HEK293 (cell line): ENCODE measurements at regions not wholly inside any gene's neighbourhood (a gene's known extent, or its start where the extent isn't known, plus 50 kb on each side); places are given as distances from the start of the nearest gene placed in this dataset.

Experiments
- CTCF ChIA-PET: fragments of 350-600 bp; formaldehyde crosslinking; extraction: SDS; loops from one replicate; lab custom pipeline; 2021; ENCODE audit warnings: antibody characterized with exemption; lab: Yijun Ruan, JAX
- POLR2A ChIA-PET: fragments of 300-600 bp; formaldehyde crosslinking; extraction: SDS; loops from one replicate; lab custom pipeline; 2020; ENCODE audit warnings: antibody characterized with exemption, inconsistent platforms; lab: Yijun Ruan, JAX
- H3K27ac ChIP-seq: fragments of 200-500 bp; sonication (Bioruptor generic); 2 replicates; pipeline ENCODE4 v1.5.1; 2014; ENCODE audit warnings: low read depth, low read length, control low read depth, inconsistent platforms; ENCODE audit errors: extremely low read depth
- H3K36me3 ChIP-seq, 2 experiments: fragments of 200-500 bp in 1 of 2; sonication (Bioruptor generic) in 1 of 2; 1 replicate in 1 of 2; 2 replicates in 1 of 2; pipeline ENCODE4 v1.5.1; 2014 to 2017; ENCODE audit warnings: inconsistent platforms in 2 of 2, low read length in 2 of 2; ENCODE audit not compliant: control insufficient read depth in 2 of 2, insufficient read depth in 1 of 2
- H3K4me1 ChIP-seq: fragments of 200-500 bp; sonication (Bioruptor generic); 2 replicates; pipeline ENCODE4 v1.5.1; 2014; ENCODE audit warnings: mild to moderate bottlenecking, low read length, inconsistent platforms; ENCODE audit not compliant: control insufficient read depth, insufficient read depth
- H3K4me3 ChIP-seq: 2 replicates; pipeline ENCODE4 v1.5.1; 2011; ENCODE audit warnings: low read depth, mild to moderate bottlenecking, control low read depth, low read length, moderate library complexity
- H3K9me3 ChIP-seq: fragments of 200-500 bp; sonication (Bioruptor generic); 2 replicates; pipeline ENCODE4 v1.5.1; 2014; ENCODE audit warnings: low read depth, low read length, inconsistent platforms; ENCODE audit not compliant: control insufficient read depth, insufficient read depth
- KLF1 ChIP-seq: fragments of 450-650 bp; formaldehyde crosslinking; IDR thresholded peaks from 2 replicates; pipeline ENCODE4 v1.5.1; 2016; ENCODE audit warnings: missing biosample characterization, missing genetic modification characterization
- OSR2 ChIP-seq: fragments of 450-650 bp; formaldehyde crosslinking; IDR thresholded peaks from 2 replicates; pipeline ENCODE4 v1.5.1; 2016; ENCODE audit warnings: missing biosample characterization, missing genetic modification characterization
- PRDM2 ChIP-seq: fragments of 450-650 bp; formaldehyde crosslinking; IDR thresholded peaks from 2 replicates; pipeline ENCODE4 v1.5.1; 2016; ENCODE audit warnings: missing biosample characterization, missing genetic modification characterization, borderline replicate concordance
- TCF7L2 ChIP-seq: IDR thresholded peaks from 2 replicates; pipeline ENCODE4 v1.6.1; 2011; ENCODE audit warnings: low read depth, mild to moderate bottlenecking, inconsistent platforms, low read length, moderate library complexity, borderline replicate concordance
- ZFHX2 ChIP-seq: fragments of 450-650 bp; formaldehyde crosslinking; conservative IDR thresholded peaks from 2 replicates; pipeline ENCODE4 v1.5.1; 2016; ENCODE audit warnings: missing biosample characterization, missing genetic modification characterization
- ZNF155 ChIP-seq: fragments of 450-650 bp; formaldehyde crosslinking; IDR thresholded peaks from 2 replicates; pipeline ENCODE4 v1.5.1; 2016; ENCODE audit warnings: missing biosample characterization, missing genetic modification characterization
- ZNF175 ChIP-seq: fragments of 450-650 bp; formaldehyde crosslinking; IDR thresholded peaks from 2 replicates; pipeline ENCODE4 v1.5.1; 2016; ENCODE audit warnings: missing biosample characterization, missing genetic modification characterization
- ZNF184 ChIP-seq: fragments of 450-650 bp; IDR thresholded peaks from 2 replicates; pipeline ENCODE4 v1.5.1; 2018; ENCODE audit warnings: missing biosample characterization, mild to moderate bottlenecking, missing genetic modification characterization
- ZNF266 ChIP-seq: fragments of 450-650 bp; formaldehyde crosslinking; IDR thresholded peaks from 2 replicates; pipeline ENCODE4 v1.5.1; 2016; ENCODE audit warnings: missing biosample characterization, missing genetic modification characterization, low read depth
- ZNF274 ChIP-seq, 2 experiments: fragments of 200-500 bp in 1 of 2; fragments of 450-650 bp in 1 of 2; sonication (Bioruptor generic) in 1 of 2; formaldehyde crosslinking in 1 of 2; IDR thresholded peaks; 2 replicates each; pipeline versions ENCODE4 v1.5.1 to v1.6.1; 2014 to 2016; ENCODE audit warnings: borderline replicate concordance in 1 of 2, inconsistent platforms in 1 of 2, low read length in 1 of 2, missing biosample characterization in 1 of 2, missing genetic modification characterization in 1 of 2
- ZNF561 ChIP-seq: fragments of 450-650 bp; IDR thresholded peaks from 2 replicates; pipeline ENCODE4 v1.5.1; 2018; ENCODE audit warnings: missing biosample characterization, missing genetic modification characterization, borderline replicate concordance
- ZNF596 ChIP-seq: fragments of 450-650 bp; IDR thresholded peaks from 2 replicates; pipeline ENCODE4 v1.5.0; 2018; ENCODE audit warnings: missing biosample characterization, mild to moderate bottlenecking, missing genetic modification characterization, moderate library complexity
- ZNF626 ChIP-seq: fragments of 450-650 bp; sonication (Bioruptor Pico); formaldehyde crosslinking; IDR thresholded peaks from 2 replicates; pipeline ENCODE4 v1.5.1; 2018; ENCODE audit warnings: missing biosample characterization, missing genetic modification characterization, inconsistent platforms
- ZNF792 ChIP-seq: fragments of 450-650 bp; formaldehyde crosslinking; IDR thresholded peaks from 2 replicates; pipeline ENCODE4 v1.5.1; 2016; ENCODE audit warnings: missing biosample characterization, missing genetic modification characterization
- TF ChIP-seq, protein P1 (sequence below): fragments of 450-650 bp; formaldehyde crosslinking; IDR thresholded peaks from 2 replicates; pipeline ENCODE4 v1.5.1; 2016; ENCODE audit warnings: missing biosample characterization, missing genetic modification characterization, borderline replicate concordance
- TF ChIP-seq, protein P2 (sequence below): fragments of 450-650 bp; formaldehyde crosslinking; IDR thresholded peaks from 2 replicates; pipeline ENCODE4 v1.5.1; 2016; ENCODE audit warnings: missing biosample characterization, missing genetic modification characterization, low read depth
- TF ChIP-seq, protein P3 (sequence below): fragments of 450-650 bp; formaldehyde crosslinking; IDR thresholded peaks from 2 replicates; pipeline ENCODE4 v1.5.1; 2016; ENCODE audit warnings: missing biosample characterization, missing genetic modification characterization

- TF ChIP-seq, protein P1, sequence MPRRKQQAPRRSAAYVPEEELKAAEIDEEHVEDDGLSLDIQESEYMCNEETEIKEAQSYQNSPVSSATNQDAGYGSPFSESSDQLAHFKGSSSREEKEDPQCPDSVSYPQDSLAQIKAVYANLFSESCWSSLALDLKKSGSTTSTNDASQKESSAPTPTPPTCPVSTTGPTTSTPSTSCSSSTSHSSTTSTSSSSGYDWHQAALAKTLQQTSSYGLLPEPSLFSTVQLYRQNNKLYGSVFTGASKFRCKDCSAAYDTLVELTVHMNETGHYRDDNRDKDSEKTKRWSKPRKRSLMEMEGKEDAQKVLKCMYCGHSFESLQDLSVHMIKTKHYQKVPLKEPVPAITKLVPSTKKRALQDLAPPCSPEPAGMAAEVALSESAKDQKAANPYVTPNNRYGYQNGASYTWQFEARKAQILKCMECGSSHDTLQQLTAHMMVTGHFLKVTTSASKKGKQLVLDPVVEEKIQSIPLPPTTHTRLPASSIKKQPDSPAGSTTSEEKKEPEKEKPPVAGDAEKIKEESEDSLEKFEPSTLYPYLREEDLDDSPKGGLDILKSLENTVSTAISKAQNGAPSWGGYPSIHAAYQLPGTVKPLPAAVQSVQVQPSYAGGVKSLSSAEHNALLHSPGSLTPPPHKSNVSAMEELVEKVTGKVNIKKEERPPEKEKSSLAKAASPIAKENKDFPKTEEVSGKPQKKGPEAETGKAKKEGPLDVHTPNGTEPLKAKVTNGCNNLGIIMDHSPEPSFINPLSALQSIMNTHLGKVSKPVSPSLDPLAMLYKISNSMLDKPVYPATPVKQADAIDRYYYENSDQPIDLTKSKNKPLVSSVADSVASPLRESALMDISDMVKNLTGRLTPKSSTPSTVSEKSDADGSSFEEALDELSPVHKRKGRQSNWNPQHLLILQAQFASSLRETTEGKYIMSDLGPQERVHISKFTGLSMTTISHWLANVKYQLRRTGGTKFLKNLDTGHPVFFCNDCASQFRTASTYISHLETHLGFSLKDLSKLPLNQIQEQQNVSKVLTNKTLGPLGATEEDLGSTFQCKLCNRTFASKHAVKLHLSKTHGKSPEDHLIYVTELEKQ (tag by site-specific recombination) = no peak
- no peak for TF ChIP-seq OSR2 (tag by site-specific recombination)
Observed at GRCh38 chr15:95763426-95763825, 567.1 kb upstream of the NR2F2 start (continued).

DNA sequence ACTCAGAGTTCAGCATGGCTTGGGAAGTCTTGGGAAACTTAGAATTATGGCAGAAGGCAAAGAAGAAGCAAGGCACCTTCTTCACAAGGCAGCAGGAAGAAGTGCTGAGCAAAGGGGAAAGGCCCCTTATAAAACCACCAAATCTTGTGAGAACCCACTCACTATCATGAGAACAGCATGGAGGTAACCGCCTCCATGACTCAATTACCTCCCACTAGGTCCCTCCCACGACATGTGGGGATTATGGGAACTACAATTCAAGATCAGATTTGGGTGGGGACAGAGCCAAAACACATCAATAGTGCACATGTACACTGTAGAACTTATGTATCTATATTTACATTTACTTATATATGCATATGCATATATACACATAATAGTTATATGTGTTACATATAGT is 565.3 kb upstream of the NR2F2 start:
- Histone ChIP-seq H3K27ac (no peak overlapping the region), H3K9me3 (no peaks in the 10 kb centered on the region; the same call in 1 of the 2 replicates), H3K4me3 (no peak overlapping the region), H3K36me3 (no peaks in the 10 kb centered on the region), H3K4me1 (no peaks in the 10 kb centered on the region)
- TF ChIP-seq ZFHX2 (tag by site-specific recombination) (peak; percentile 71), ZNF596 (tag by site-specific recombination) (no peak)
- TF ChIP-seq, protein P2, sequence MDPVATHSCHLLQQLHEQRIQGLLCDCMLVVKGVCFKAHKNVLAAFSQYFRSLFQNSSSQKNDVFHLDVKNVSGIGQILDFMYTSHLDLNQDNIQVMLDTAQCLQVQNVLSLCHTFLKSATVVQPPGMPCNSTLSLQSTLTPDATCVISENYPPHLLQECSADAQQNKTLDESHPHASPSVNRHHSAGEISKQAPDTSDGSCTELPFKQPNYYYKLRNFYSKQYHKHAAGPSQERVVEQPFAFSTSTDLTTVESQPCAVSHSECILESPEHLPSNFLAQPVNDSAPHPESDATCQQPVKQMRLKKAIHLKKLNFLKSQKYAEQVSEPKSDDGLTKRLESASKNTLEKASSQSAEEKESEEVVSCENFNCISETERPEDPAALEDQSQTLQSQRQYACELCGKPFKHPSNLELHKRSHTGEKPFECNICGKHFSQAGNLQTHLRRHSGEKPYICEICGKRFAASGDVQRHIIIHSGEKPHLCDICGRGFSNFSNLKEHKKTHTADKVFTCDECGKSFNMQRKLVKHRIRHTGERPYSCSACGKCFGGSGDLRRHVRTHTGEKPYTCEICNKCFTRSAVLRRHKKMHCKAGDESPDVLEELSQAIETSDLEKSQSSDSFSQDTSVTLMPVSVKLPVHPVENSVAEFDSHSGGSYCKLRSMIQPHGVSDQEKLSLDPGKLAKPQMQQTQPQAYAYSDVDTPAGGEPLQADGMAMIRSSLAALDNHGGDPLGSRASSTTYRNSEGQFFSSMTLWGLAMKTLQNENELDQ = no peak
- TF ChIP-seq, protein P3, sequence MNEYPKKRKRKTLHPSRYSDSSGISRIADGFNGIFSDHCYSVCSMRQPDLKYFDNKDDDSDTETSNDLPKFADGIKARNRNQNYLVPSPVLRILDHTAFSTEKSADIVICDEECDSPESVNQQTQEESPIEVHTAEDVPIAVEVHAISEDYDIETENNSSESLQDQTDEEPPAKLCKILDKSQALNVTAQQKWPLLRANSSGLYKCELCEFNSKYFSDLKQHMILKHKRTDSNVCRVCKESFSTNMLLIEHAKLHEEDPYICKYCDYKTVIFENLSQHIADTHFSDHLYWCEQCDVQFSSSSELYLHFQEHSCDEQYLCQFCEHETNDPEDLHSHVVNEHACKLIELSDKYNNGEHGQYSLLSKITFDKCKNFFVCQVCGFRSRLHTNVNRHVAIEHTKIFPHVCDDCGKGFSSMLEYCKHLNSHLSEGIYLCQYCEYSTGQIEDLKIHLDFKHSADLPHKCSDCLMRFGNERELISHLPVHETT (tag by site-specific recombination) = no peak
- ChIA-PET CTCF (no interaction called here), POLR2A (no interaction called here)

GRCh38 chr15:95770196-95770595 is 560.3 kb upstream of the NR2F2 start:
- H3K4me3 ChIP-seq = no peak overlapping the region
- no peaks in the 10 kb centered on the region for H3K9me3 ChIP-seq
- ChIA-PET POLR2A (no interaction called here), CTCF (no interaction called here)
- H3K27ac ChIP-seq = no peak overlapping the region
- no peaks in the 10 kb centered on the region for H3K36me3 ChIP-seq
- no peaks in the 10 kb centered on the region for H3K4me1 ChIP-seq
- TF ChIP-seq ZNF274 (IDR thresholded peaks at IDR 0.05; ENCODE audit: low read length) (no peak), ZNF274 (tag by site-specific recombination; IDR thresholded peaks at IDR 0.05; ENCODE audit: borderline replicate concordance) (no peak), TCF7L2 (no peak), PRDM2 (no peak), ZNF561 (tag by site-specific recombination) (no peak), ZNF184 (no peak), ZNF175 (tag by site-specific recombination) (no peak), KLF1 (no peak), ZNF626 (tag by site-specific recombination) (no peak), ZNF266 (tag by site-specific recombination) (no peak), ZNF792 (tag by site-specific recombination) (no peak), ZNF155 (tag by site-specific recombination) (no peak)
